Osteoblast (primary cell): ENCODE measurements at regions not wholly inside any gene's neighbourhood (a gene's known extent, or its start where the extent isn't known, plus 50 kb on each side); places are given as distances from the start of the nearest gene placed in this dataset.
A peak's percentile ranks its signal among the peaks of the same experiment; 100 is the strongest.
"Not testable (repeated sequence)": the region's sequence is repeated elsewhere in the genome, so short reads cannot be mapped to it uniquely, and the experiment has no call there.

Source experiments
- DNase-seq: peaks from one replicate; pipeline ENCODE4 v3.0.0; 2011; ENCODE audit warnings: low spot score, mixed read lengths; ENCODE audit not compliant: insufficient read length; ENCODE audit errors: missing footprints
- H2AFZ ChIP-seq: 2 replicates; pipeline ENCODE4 v1.6.0; 2011; ENCODE audit warnings: mild to moderate bottlenecking, low read length
- H3K27ac ChIP-seq: 2 replicates; pipeline ENCODE4 v1.5.1; 2011; ENCODE audit warnings: mild to moderate bottlenecking, low read depth, low read length, moderate library complexity
- H3K27me3 ChIP-seq: 2 replicates; pipeline ENCODE4 v1.6.0; 2012; ENCODE audit warnings: mild to moderate bottlenecking, control low read depth, inconsistent platforms, low read length, moderate library complexity; ENCODE audit not compliant: insufficient read depth
- H3K36me3 ChIP-seq: 2 replicates; pipeline ENCODE4 v1.5.1; 2011; ENCODE audit warnings: mild to moderate bottlenecking, low read length, control low read depth, moderate library complexity; ENCODE audit not compliant: insufficient read depth
- H3K4me1 ChIP-seq: 2 replicates; pipeline ENCODE4 v1.5.1; 2011; ENCODE audit warnings: mild to moderate bottlenecking, low read length, control low read depth, moderate library complexity; ENCODE audit not compliant: insufficient read depth
- H3K4me2 ChIP-seq: 2 replicates; pipeline ENCODE4 v1.6.0; 2011; ENCODE audit warnings: mild to moderate bottlenecking, low read length; ENCODE audit not compliant: insufficient read depth
- H3K4me3 ChIP-seq: fragments of 200-600 bp; sonication (generic); 3 replicates; pipeline ENCODE4 v1.5.1; 2012; ENCODE audit warnings: mild to moderate bottlenecking, low read length, inconsistent platforms; ENCODE audit not compliant: insufficient read depth
- H3K79me2 ChIP-seq: 2 replicates; pipeline ENCODE4 v1.6.0; 2012; ENCODE audit warnings: mild to moderate bottlenecking, low read length, control low read depth, inconsistent platforms; ENCODE audit not compliant: insufficient read depth
- H3K9me3 ChIP-seq: 2 replicates; pipeline ENCODE4 v1.5.1; 2011; ENCODE audit warnings: low read depth, low read length, control low read depth
- H4K20me1 ChIP-seq: 2 replicates; pipeline ENCODE4 v1.6.0; 2012; ENCODE audit warnings: mild to moderate bottlenecking, low read length, control low read depth; ENCODE audit not compliant: insufficient read depth
- CTCF ChIP-seq: IDR thresholded peaks from 2 replicates; pipeline ENCODE4 v1.5.1; 2011; ENCODE audit warnings: mild to moderate bottlenecking, low read depth, low read length, moderate library complexity; ENCODE audit errors: extremely low read depth

DNA sequence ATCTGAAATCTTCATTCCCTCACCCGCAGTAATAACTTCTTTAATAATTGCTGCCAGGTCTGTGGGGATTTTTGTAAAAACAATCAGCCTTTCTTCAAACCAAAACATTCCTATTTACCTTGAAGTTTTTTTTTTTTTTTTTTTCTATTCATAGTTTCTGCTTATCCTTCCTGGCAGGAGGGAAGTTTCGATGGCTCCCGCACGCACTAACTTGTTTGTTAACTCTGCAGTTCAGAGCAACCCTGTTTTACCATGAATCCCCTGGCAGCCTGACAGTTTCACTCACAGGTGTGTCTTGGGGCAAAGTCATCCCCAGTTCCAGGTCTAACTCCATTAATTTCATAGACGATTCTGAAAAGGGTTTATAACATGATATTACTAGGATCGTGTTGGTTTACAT lies 149.3 kb downstream of the KLF6 start:
- no peaks in the 10 kb centered on the region for H3K27me3 ChIP-seq
- no peak overlapping the region for H3K27ac ChIP-seq
- H3K79me2 ChIP-seq = no peaks in the 10 kb centered on the region
- TF ChIP-seq CTCF = no peak
- no peaks in the 10 kb centered on the region for H4K20me1 ChIP-seq
- H2AFZ ChIP-seq = no peak overlapping the region
- peaks cover 5% of the 10 kb centered on the region for H3K4me1 ChIP-seq
- H3K4me3 ChIP-seq = no peak overlapping the region
- H3K4me2 ChIP-seq = no peak overlapping the region
- H3K36me3 ChIP-seq = no peaks in the 10 kb centered on the region
- DNase-seq = no peak
- H3K9me3 ChIP-seq = no peaks in the 10 kb centered on the region

GRCh38 chr10:3635211-3635671 lies 149.8 kb downstream of the KLF6 start:
- TF ChIP-seq CTCF = no peak
- DNase-seq = no peak
- no peaks in the 10 kb centered on the region for H3K9me3 ChIP-seq
- no peaks in the 10 kb centered on the region for H3K79me2 ChIP-seq
- no peak overlapping the region for H3K4me3 ChIP-seq
- H3K4me1 ChIP-seq = peaks cover 5% of the 10 kb centered on the region
- H3K27me3 ChIP-seq = no peaks in the 10 kb centered on the region
- no peak overlapping the region for H2AFZ ChIP-seq
- no peak overlapping the region for H3K4me2 ChIP-seq
- H3K27ac ChIP-seq = no peak overlapping the region
- no peaks in the 10 kb centered on the region for H4K20me1 ChIP-seq
- H3K36me3 ChIP-seq = no peaks in the 10 kb centered on the region

- not testable (repeated sequence) for H3K36me3 ChIP-seq, DNase-seq, H3K79me2 ChIP-seq
These were observed 150.4 kb downstream of the KLF6 start for GRCh38 chr10:3634646-3635045.

GRCh38 chr10:3631701-3632330 lies 153.2 kb downstream of the KLF6 start:
- Histone ChIP-seq H3K4me2 (no peak overlapping the region), H3K79me2 (no peaks in the 10 kb centered on the region), H2AFZ (peak overlapping the region; percentile 11), H3K4me1 (peaks cover 5% of the 10 kb centered on the region), H4K20me1 (no peaks in the 10 kb centered on the region), H3K27ac (no peak overlapping the region), H3K27me3 (no peaks in the 10 kb centered on the region), H3K4me3 (no peak overlapping the region), H3K9me3 (no peaks in the 10 kb centered on the region), H3K36me3 (no peaks in the 10 kb centered on the region)
- no peak for DNase-seq
- TF ChIP-seq CTCF = no peak

More at GRCh38 chr10:3634646-3635045, 150.4 kb downstream of the KLF6 start:
- not testable (repeated sequence) for H2AFZ ChIP-seq, H3K27ac ChIP-seq, H3K4me1 ChIP-seq, H4K20me1 ChIP-seq, H3K4me2 ChIP-seq, H3K4me3 ChIP-seq, H3K9me3 ChIP-seq, H3K27me3 ChIP-seq
